ENCODE measurements at regions not wholly inside any gene's neighbourhood (a gene's known extent, or its start where the extent isn't known, plus 50 kb on each side); places are given as distances from the start of the nearest gene placed in this dataset.

DNA sequence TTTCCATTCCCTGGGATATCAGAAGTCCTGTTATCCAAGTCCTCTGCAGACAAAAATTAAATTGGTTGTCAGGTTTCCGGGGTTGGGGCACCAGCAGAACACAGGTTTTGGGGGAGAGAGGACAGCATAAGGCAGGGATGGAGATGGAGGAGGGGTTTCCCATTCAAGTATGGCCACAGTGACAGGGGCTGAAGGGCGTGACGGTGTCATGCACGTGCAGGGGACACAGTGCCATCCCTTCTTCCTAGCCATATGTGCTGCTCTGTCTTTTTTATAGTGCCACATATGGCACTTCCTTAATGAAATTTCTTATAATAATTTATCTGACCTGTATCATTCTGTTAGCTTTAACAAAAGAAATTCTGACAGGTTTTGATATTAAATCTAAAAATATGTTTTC, 259.2 kb downstream of the PTEN start:
- TF ChIP-seq, protein P1, sequence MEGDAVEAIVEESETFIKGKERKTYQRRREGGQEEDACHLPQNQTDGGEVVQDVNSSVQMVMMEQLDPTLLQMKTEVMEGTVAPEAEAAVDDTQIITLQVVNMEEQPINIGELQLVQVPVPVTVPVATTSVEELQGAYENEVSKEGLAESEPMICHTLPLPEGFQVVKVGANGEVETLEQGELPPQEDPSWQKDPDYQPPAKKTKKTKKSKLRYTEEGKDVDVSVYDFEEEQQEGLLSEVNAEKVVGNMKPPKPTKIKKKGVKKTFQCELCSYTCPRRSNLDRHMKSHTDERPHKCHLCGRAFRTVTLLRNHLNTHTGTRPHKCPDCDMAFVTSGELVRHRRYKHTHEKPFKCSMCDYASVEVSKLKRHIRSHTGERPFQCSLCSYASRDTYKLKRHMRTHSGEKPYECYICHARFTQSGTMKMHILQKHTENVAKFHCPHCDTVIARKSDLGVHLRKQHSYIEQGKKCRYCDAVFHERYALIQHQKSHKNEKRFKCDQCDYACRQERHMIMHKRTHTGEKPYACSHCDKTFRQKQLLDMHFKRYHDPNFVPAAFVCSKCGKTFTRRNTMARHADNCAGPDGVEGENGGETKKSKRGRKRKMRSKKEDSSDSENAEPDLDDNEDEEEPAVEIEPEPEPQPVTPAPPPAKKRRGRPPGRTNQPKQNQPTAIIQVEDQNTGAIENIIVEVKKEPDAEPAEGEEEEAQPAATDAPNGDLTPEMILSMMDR (IDR thresholded peaks at IDR 0.05), result no peak
- TF ChIP-seq POLR2A (IDR thresholded peaks at IDR 0.05), result no peak

All from Peyer's patch (tissue), 4 donors.